SW 1271 (cell line): ENCODE measurements at regions not wholly inside any gene's neighbourhood (a gene's known extent, or its start where the extent isn't known, plus 50 kb on each side); places are given as distances from the start of the nearest gene placed in this dataset.
A peak's percentile ranks its signal among the peaks of the same experiment; 100 is the strongest.

Source experiments
- DNase-seq, 2 experiments: peaks; one replicate each; lab custom pipeline; 2025; lab: John Stamatoyannopoulos, UW

GRCh38 chr2:122417114-122417513 lies 661.7 kb downstream of the TSN start:
- no peak for DNase-seq

GRCh38 chr2:122421775-122422174 lies 666.3 kb downstream of the TSN start:
- DNase-seq: no peak

- no peak for DNase-seq
Observed at GRCh38 chr2:122422384-122422991, 667.0 kb downstream of the TSN start.

DNA sequence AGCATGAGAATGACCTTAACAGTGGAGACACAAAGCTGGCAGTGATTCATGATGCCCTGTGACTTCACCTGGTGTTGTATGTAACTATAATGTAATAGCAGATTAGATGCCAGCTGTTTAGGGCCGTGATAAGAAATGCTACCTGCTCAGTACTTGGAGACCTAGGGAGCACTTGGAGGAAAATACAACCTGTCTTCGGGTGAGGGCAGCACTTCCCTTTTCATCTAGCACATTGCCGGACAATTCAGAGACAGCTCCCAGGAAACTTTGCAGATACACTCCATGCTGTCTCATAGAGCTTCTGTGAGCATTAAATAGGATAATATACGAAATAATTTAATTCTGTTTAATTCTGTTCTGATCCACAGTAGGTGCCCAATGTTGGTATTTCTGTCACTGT lies 668.5 kb downstream of the TSN start:
- no peak for DNase-seq

DNA sequence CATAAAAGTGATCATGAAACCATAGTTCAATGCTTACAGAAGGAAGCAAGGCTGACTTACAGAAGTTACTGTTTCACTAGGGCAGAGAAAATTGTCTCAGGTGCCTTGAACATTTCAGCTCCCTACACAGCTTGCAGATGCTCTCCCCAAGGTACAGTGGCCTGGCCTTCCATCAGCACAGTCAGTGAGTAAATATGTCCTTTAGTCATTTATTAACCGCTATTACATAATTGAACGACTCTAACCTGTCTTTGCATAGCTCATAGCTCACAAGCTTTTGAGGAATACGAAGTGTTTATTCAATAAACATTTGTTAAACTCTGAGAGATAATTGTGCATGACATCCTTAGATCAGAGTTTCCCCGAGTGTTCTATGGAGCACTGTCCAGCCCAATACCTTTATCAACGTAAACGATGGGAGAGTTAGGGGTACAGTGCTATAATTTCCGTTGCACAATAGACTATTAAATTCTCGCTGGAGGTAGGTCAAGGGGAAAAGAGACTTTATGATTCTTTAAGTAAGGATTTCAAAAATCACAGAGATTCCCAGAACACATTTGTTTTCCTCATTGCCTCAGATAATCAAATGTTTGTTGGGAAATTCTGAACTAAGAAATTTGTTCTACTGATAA lies 677.8 kb downstream of the TSN start:
- DNase-seq: no peak

- DNase-seq: no peak
Observed at GRCh38 chr2:122445003-122445402, 689.6 kb downstream of the TSN start.

GRCh38 chr2:122446761-122447160 lies 691.3 kb downstream of the TSN start:
- no peak for DNase-seq

DNA sequence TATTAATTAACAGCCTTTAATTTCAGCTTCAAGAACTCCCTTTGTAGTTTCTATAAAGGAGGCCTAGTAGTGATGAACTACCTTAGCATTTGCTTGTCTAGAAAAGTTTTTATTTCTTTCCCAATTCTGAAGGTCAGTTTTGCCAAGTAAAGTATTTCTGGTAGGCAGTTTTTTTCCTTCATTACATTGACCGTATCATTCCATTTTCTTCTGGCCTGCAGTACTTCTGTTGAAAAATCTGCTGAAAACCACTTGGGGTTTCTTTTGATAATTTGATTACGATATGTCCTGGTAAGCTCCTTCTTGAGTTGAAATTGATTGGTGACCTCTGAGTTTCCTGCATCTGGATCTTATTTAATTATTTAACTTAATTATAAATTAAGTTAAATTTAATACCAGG lies 691.8 kb downstream of the TSN start:
- no peak for DNase-seq

DNA sequence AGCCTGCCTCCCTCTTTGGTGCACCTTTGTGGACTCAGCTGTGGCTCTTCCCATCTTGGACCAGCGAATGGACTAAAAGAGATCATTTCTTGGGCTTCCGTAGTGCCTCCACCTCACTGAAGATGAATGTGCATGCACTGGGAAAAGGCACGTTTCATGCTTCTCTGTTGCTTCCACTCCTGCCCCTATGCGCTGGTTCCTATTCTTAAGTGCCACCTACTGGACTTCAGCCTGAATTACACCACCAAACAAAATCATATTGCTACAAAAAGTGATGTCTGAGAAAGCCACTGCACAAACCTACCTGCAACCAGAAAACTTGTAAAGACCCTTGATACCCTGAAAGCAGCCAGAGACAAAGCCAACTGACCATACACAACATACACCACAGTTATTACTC lies 695.6 kb downstream of the TSN start:
- peak in 1 of 2 experiments; percentile 40 for DNase-seq

- DNase-seq: no peak
Observed at GRCh38 chr2:122451697-122452096, 696.2 kb downstream of the TSN start.

GRCh38 chr2:122469147-122469546 lies 713.7 kb downstream of the TSN start:
- DNase-seq: no peak

- no peak for DNase-seq
Observed at GRCh38 chr2:122471753-122472152, 716.3 kb downstream of the TSN start.

DNA sequence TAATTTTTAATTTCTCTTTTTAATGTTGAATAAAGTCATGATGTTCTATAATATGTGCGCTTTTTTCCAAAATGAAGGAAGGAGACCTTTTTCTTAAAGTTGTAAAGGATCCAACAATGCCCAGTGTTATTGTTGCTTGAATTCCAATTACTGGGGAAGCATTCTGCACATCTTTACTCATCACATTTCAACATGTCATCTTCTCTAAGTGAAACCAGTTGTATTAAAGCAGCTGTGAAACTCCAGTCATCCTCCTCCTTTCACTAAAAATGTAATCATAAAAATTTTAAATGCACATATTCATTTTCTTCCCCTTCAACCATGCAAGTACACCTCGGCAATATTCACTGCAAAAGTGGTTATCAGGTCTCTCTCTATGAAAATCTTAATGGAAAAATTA lies 722.7 kb downstream of the TSN start:
- DNase-seq: no peak

DNA sequence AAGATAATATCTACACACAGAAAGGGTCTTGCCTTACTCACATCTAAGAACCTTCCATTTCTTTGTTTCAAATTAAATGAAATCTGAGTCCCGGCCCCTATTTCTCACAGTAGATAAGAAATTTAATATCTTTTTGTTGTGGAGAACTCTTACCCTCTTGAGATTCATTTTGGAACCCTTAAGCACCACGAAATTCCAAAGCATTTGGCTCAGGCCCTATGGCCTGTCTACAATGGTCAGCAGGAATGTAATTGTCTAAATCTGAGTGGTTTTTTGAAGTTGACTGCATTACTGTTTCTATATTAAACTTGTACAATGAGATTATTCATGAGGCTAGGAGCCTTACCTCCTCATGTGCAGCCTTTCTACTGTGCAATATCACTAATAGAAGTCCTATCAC lies 723.3 kb downstream of the TSN start:
- no peak for DNase-seq

- no peak for DNase-seq
Observed at GRCh38 chr2:122480501-122481243, 725.2 kb downstream of the TSN start.

- DNase-seq: no peak
Observed at GRCh38 chr2:122481244-122481622, 725.8 kb downstream of the TSN start.

DNA sequence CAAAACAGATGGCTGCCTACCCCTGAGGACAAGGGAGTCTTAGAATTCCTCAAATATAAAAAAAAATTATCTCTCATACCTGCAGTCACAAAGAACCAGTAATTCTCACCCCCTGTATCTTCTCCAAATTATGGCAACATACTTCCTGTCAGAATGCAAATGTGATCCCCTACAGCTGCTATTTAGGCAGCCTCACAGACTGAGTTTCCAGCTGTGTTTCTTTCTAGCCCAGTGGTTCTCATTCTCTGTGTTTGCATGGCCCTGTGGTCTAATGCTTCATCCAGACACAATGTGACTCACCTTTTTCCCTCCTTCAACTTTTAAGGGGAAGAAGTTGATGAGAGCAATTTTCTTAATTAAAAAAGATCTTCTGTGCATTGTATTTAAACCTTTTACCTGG lies 726.3 kb downstream of the TSN start:
- DNase-seq: no peak

DNA sequence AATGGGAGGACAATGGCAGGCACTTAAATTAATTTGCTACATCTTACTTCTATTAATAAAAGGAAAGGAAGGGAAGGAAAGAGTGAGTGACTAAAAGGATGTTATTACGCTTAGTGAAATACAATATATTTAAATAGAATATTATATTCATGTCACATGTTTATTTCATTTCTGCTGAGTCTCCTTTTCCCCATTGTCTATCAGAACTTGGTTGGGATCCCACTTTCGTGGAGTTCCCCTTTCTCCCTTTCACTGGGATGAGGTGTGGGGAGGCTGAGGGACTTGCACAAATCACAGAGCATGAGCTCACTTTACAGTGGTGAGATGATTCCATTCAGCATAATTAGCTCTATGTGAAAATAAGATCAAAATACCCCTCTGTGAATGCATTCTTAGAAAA lies 730.6 kb downstream of the TSN start:
- no peak for DNase-seq

- DNase-seq: no peak
Observed at GRCh38 chr2:122486705-122487415, 731.4 kb downstream of the TSN start.

DNA sequence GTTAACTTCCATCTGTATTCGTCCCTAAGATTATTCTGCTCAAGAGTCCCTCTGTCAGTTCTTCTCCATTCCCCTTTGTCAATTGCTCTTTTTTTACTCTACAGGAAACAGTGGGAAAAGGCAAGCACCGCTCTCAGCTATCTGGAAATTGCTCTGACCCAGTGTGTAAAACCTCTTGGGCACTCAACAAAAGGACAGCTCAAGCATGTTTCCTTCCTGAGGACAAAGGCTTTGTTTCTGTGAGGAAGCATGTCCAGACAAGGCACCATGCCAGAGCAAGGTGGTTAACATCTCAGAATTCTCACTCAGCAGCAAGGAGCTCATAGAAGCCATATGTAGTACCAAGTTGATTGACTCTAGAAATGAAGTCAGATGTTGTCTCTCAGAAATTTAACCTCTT lies 735.6 kb downstream of the TSN start:
- no peak for DNase-seq

DNA sequence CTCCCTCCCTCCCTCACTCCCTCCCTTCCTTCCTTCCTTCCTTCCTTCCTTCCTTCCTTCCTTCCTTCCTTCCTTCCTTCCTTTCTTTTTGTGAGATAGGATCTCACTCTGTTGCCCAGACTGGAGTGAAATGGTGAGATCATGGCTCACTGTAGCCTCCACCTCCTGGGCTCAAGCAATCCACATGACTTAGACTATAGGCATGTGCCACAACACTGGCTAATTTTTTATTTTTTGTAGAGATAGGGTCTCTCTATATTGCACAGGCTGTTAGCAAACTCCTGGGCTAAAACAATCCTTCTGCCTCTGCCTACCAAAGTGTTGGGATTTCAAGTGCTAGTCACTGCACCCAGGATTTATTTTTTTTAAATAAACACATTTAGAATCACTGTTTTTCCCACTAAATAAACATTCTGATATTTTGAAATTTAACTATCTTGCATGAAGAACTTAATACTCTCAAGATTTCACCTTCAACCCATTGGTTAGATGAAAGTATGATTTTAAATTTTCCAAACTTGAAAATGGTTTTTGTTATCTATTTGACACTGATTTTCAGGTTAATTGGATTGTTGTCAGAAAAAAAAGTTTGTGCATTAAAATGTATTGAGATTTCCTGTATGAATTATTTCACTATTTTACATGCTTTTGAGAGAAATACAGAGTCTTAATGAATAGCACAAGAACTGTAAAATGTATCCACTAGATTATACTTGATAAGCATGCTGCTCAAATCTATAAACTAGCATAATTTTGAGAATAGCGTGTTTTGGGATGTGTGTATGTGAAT lies 745.1 kb downstream of the TSN start:
- no peak for DNase-seq

- DNase-seq: no peak
Observed at GRCh38 chr2:122506620-122507019, 751.2 kb downstream of the TSN start.
